ENCODE measurements at regions not wholly inside any gene's neighbourhood (a gene's known extent, or its start where the extent isn't known, plus 50 kb on each side); places are given as distances from the start of the nearest gene placed in this dataset.

GRCh38 chr3:139797724-139798343 lies 120.1 kb upstream of the NMNAT3 start:
- 26 to 41% (median 33%) methylated on average over 8 of the region's 8 CpGs for WGBS, 4 donors
- Histone ChIP-seq H3K27ac (no peak overlapping the region), H3K27me3 (no peaks in the 10 kb centered on the region), H3K4me1 (replicated peaks in 1 of 2) (no peaks in the 10 kb centered on the region), H3K9me3 (replicated peaks in 1 of 3) (no peaks in the 10 kb centered on the region), H3K4me3 (no peak overlapping the region), H3K36me3 (replicated peaks in 1 of 2) (no peaks in the 10 kb centered on the region)
- intact Hi-C loops (cut with DNase I): no loop called here
- TF ChIP-seq POLR2A (IDR thresholded peaks at IDR 0.05): no peak
- TF ChIP-seq, protein P1, sequence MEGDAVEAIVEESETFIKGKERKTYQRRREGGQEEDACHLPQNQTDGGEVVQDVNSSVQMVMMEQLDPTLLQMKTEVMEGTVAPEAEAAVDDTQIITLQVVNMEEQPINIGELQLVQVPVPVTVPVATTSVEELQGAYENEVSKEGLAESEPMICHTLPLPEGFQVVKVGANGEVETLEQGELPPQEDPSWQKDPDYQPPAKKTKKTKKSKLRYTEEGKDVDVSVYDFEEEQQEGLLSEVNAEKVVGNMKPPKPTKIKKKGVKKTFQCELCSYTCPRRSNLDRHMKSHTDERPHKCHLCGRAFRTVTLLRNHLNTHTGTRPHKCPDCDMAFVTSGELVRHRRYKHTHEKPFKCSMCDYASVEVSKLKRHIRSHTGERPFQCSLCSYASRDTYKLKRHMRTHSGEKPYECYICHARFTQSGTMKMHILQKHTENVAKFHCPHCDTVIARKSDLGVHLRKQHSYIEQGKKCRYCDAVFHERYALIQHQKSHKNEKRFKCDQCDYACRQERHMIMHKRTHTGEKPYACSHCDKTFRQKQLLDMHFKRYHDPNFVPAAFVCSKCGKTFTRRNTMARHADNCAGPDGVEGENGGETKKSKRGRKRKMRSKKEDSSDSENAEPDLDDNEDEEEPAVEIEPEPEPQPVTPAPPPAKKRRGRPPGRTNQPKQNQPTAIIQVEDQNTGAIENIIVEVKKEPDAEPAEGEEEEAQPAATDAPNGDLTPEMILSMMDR (IDR thresholded peaks at IDR 0.05): no peak
- DNase-seq: peak in 6 of 7 donors; percentile 22 to 54 (median 42)

DNA sequence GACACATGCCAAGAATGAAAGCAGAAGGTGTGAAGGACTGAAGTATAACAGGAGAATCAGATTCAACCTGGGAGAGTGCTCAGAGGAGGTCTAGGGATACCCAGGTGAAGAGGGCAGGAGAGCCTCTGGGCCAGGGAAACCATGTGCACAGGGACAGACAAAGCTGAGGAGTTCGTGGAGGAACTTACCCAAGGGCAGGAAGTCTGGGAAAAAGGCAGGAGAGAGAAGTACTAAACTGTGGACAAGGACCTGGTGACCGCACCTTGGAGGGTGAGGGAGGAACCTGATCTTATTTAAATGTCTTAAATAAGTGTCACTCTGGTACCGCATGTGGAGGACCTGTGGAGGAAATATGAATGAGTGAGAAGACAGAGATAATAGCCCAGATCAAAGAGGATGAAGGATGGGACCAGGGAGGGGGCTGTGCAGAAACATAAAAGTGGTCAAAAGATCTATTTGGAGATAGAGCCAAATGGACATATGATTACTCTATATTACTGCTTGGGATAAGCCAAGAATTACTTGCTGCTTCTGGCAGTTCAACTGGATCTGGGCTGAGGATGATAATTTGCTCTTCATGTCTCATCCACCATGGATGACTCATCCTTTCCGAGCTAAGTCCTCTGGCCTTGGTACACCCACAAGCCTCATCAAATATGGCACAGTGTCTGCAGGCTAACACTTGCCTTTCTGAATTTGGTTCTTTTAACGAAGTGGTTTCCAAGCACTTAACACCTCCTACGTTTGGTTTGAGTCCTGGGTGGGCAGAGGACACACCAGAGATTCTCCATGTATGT lies 116.9 kb upstream of the NMNAT3 start:
- Histone ChIP-seq H3K9me3 (replicated peaks in 1 of 3) (no peaks in the 10 kb centered on the region), H3K27ac (no peak overlapping the region), H3K4me1 (replicated peaks in 1 of 2) (no peaks in the 10 kb centered on the region), H3K36me3 (replicated peaks in 1 of 2) (no peaks in the 10 kb centered on the region), H3K27me3 (no peaks in the 10 kb centered on the region), H3K4me3 (no peak overlapping the region)
- TF ChIP-seq POLR2A (IDR thresholded peaks at IDR 0.05): no peak
- TF ChIP-seq, protein P1 (IDR thresholded peaks at IDR 0.05): no peak
- intact Hi-C loops (cut with DNase I): no loop called here
- WGBS, 4 donors: 46 to 63% (median 56%) methylated on average over 6 of the region's 6 CpGs
- DNase-seq: peak in 1 of 7 donors; percentile 9

DNA sequence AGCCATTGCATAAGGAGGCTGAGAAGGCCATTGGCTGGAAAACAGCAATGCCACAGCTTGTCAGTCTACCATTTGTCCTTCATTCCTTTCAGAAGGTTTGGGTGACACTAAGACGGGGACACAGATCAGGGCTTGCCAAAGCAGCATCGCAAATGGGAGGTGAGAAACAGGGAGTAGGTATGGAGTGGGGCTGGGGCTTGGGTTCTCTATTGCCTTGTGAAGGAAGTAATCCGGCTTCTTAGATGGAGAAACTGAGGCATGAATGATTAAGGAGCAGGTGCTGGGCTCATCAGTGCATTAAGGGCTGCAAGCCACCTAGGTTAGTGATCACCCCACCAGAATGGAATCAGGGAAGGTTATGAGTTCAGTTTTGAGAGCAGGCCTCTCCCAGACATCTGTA lies 115.6 kb upstream of the NMNAT3 start:
- no peak for DNase-seq
- no peaks in the 10 kb centered on the region for H3K36me3 ChIP-seq (replicated peaks in 1 of 2)
- no peak overlapping the region for H3K4me3 ChIP-seq
- no peaks in the 10 kb centered on the region for H3K9me3 ChIP-seq (replicated peaks in 1 of 3)
- H3K27me3 ChIP-seq: no peaks in the 10 kb centered on the region
- intact Hi-C loops (cut with DNase I): no loop called here
- no peak for TF ChIP-seq POLR2A (IDR thresholded peaks at IDR 0.05)
- TF ChIP-seq, protein P1 (IDR thresholded peaks at IDR 0.05): no peak
- H3K4me1 ChIP-seq (replicated peaks in 1 of 2): no peaks in the 10 kb centered on the region
- WGBS, 4 donors: 79 to 90% (median 86%) methylated on average over 3 of the region's 3 CpGs
- no peak overlapping the region for H3K27ac ChIP-seq

- DNase-seq: peak in 1 of 7 donors; percentile 21
- no peaks in the 10 kb centered on the region for H3K36me3 ChIP-seq (replicated peaks in 1 of 2)
- WGBS, 4 donors: 45 to 57% (median 52%) methylated on average over 1 of the region's 1 CpG
- H3K4me3 ChIP-seq: no peak overlapping the region
- H3K9me3 ChIP-seq (replicated peaks in 1 of 3): no peaks in the 10 kb centered on the region
- no peaks in the 10 kb centered on the region for H3K4me1 ChIP-seq (replicated peaks in 1 of 2)
- no peaks in the 10 kb centered on the region for H3K27me3 ChIP-seq
- TF ChIP-seq, protein P1 (IDR thresholded peaks at IDR 0.05): no peak
- no peak for TF ChIP-seq POLR2A (IDR thresholded peaks at IDR 0.05)
- H3K27ac ChIP-seq: no peak overlapping the region
- intact Hi-C loops (cut with DNase I): no loop called here
Observed at GRCh38 chr3:139780593-139780992, 102.8 kb upstream of the NMNAT3 start.

Data from adrenal gland (tissue), 9 donors.